HG03575 (cell line): ENCODE measurements at regions not wholly inside any gene's neighbourhood (a gene's known extent, or its start where the extent isn't known, plus 50 kb on each side); places are given as distances from the start of the nearest gene placed in this dataset.

Source experiments
- ATAC-seq: cut with Tn5 transposase; IDR thresholded peaks from one replicate; pipeline ENCODE4 v1.9.1; 2021; ENCODE audit not compliant: unreplicated experiment, insufficient number of reproducible peaks, low FRiP score; ENCODE audit errors: extremely low read depth

DNA sequence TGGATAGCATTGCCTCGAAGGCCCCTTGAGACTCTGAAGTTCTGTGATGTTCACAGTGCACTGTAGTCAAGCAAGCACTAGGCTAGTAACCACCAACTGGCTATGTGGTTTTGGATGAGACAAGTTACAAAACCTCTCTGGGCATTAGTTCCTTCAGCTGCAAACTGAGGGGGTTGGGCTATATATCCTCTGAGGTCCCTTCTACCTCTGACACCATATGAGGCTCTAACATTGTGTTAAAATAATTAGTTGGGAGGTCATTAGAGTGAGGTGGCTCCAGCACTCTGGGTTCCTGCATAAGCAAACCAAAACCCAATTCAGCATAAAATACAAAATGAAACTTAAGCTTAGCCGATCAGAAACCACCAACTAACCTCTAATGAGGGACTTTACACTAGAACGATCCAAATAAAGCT, 209.5 kb upstream of the LRRN1 start:
- ATAC-seq: no peak

DNA sequence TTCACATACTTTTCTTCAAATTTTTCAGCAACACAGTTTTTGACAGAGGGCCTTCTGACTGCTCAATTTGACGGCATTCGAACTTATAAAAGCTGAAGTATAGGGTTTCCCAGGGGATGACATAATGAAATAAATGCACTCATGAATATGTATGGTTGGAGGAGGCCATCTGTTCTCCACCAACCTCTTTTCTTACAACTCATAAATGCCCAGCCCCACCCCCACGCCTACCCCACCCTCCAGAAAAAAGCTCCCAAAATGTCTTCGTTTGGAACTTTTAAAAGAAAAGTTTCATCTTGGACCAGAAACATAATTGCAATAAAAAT, 211.6 kb upstream of the LRRN1 start:
- ATAC-seq: no peak

DNA sequence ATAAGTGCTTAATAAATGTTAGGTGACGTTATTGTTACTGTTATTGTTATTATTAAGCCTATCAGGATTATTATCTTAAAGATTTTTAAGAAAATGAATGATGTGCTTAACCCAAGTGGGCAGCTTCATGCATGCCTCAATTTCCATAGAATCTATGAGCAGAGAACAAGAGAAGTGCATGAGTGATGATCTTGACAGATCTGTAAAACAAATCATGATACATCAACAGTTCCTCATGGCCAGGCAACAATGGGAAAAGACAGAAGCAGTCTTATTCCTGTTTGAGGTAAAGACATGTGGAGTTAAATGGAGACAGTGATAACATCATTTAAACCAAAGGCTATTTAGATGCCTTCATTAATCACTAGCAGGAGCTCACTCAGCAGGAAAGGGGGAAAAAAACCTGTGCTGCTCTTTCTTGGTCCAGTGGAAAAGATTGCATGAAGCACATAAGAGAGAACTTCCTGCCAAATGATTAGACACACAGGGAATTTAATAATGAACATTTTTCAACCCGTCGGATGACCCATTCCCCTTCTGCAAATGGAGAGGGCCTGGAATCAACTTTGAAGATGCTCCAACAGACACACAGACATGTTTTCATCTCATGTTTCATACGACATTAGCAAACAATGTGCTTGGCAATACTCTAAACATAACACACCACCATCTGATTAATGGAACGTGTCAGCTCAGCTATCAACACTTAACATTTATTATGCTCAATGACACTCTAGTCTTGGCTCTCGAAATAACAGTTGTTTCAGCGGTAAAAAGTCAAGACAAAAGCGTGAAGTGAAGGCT, 212.2 kb upstream of the LRRN1 start:
- ATAC-seq: no peak

DNA sequence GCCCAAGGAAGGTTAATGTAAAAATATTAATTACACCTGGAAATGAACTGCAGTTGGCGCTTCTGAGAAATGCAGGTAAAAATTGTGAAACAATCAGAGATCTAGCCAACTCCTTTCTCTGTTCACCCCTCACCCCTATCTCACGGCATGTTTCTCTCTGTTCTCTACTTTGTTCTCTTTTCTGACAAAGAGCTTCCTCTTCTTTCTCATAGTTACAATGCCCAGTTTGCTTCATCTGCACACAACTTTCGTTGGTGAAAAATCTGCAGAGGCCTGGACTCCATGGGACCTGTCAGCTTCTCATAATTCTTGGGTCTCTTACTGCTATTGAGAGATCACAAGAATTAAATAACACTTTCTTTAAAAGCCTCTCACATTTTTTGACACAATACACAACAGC, 212.9 kb upstream of the LRRN1 start:
- no peak for ATAC-seq

DNA sequence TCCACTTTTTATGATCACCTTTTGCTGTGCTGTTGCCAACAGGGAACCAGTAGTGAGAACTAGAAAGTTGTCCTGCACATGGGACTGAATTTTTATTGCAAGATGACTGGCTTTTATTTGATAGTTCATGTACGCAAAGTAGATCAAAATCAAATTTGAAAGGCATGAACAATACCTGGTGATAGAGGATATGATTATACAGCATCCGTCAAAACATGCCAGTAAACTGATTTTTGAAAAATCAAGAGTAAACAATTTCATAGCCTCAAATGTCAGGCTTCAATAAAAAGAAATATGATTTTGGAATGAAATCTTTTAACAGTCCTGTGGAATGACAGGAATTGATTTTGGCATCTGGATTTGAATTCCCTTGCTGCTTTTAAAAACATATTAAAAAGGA, 219.6 kb upstream of the LRRN1 start:
- ATAC-seq: no peak

DNA sequence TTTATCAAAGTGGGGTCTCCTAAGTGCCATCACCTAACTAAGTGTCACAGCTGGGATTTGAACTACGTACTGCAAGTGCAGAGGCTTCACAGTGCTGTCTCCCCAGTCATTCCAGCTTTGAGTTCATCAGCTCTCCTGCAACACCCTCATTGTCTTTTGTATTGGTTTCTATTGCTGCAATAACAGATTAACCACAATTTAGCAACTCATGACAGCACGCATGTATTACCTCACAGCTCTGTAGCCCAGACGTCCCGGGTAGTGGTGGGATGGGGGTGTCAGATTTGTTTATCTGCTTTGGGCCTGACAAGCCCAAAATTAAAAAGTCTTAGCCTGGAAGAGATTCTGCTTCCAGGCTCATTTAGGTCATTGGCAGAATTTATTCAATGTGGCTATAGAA, 220.5 kb upstream of the LRRN1 start:
- ATAC-seq: no peak

DNA sequence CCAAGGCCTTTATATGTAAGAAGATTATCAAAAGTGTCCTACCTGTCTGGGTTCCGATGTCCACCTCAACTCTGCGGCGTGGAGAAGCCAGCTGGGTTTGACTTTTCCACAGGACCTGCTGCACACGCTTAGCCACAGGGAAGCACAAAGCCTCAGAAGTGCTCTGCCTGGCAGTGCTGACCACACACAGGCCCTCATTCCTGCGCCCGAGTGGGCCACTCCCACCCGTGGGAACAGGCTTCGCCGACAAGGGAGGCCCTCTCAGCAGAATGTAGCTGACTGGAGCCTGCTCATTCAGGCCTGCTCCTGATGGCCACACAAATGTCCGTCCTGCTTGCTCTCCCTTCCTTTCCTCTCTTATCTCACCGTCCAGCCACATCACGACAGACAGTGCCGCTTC, 221.4 kb upstream of the LRRN1 start:
- ATAC-seq: no peak

DNA sequence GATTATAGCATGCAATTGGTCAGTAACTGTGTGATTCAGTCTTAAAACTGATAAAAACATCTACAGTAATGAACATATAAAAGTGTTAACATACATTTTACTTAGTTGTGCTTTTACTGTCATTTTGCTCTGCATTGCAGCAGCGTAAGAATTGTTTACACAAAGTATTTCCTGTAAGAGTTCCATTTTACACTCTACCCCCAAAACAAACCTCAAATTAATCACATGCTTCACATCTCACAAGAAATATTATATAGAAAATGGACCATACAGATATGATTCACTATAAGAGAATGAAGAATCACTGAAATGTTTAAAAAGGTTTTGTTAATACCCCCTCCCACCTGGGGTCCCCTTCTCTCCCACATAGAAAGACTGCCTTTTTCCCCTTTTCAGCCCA, 225.9 kb upstream of the LRRN1 start:
- no peak for ATAC-seq

DNA sequence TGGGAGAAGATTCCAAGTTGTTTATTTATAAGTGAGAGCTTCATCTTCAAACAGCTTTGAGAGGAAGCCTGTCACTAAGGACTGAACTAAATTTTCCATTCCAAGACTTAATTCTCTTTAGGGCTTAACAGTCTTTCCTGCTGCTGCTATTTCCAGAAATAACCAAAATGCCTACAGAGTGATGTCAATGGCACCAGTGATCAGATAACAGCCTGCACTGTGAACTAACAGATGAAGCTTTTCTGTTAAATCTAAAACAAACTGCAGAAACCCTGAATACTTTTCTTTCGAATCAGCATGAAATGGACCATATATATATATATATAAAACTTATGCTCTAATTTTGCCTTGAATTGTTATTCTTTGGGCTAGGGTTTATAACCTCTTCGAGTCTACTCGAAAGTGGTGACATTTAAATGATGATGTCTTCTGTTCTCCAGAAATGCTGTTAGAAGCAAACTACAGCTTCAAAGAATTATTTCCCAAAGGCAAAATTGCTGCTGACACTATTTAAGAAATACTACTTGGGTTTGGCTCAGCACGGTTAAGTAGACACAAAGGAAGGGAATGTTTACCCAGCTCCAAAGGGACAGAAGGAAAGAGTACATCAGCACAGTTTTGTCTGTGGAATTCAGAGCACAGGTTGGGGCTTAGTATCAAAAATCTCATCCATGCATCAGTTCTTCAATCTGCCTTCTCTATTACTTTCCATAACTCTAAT, 238.5 kb upstream of the LRRN1 start:
- ATAC-seq: no peak

DNA sequence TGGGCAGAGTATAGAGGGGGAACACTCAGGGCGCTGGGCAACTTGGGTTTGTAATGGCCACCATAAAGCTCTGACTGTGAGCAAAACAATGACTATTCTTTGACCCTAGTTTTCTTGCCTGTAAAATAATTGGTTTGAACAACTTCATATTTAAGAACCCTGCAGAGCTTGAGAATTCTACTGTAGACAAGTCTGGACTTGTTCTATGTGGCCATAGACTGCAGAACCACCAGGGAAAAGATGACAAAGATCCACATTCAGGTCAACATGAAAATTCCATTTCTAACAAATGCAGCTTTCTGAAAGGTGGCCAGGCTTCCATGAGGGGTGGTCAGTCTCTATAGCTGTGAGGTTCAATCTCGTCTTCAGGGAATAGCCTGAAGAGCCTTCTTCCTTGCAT, 239.4 kb upstream of the LRRN1 start:
- no peak for ATAC-seq

DNA sequence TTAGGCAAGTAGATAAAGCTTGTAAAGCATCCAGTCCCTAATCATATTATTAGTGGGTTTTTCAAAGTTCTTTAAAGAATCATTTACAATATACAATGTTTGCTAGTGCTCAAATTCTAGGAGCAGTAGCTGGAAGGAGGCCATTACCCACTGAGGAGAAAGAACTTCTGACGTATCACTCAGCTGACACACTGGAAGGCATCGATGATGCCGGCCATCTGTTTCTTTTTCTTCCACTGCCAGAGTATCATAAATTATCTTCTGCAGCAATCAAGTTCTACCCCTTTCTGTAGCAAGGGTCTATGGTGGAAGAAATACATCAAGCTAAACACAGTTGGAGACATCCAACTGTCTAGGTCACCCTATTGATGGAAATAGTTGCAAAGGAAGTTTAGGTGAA, 243.2 kb upstream of the LRRN1 start:
- no peak for ATAC-seq

DNA sequence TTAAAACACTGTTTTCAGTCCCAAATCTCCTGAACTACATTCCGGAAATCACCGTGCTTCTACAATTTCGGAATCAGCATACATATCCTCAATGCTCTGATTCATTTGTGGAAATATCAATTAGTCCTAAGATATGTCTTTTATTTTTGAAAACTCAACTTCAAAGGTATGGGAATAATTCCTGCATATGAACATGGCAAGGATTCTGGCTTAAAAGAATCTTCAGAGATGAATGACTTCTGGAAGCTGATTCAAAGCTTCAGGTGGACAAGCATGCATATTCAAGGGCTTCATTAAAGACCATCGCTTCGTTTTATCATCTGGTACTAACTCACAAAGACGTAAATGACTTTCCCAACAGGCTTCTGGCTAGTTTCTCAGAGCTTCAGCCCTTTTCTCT, 246.0 kb upstream of the LRRN1 start:
- no peak for ATAC-seq

DNA sequence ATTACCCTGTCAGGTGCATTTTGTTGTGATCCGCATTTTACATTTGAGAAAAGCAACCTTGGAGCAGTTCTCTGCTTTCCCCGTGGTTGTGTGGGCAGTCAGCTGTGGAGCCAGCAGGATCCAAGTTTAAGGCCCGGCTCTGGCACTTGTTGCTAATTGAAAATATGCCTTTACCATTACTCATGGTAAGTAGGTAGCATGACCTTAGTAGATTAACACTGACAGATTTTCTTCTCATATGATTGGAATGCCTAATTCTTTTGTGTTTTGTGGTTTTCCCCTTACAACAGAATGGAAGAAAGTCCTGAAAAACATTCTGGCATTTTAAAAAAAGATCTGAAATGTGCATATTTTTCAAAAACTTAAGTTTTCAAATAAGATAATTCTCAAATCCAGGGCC, 246.5 kb upstream of the LRRN1 start:
- no peak for ATAC-seq

DNA sequence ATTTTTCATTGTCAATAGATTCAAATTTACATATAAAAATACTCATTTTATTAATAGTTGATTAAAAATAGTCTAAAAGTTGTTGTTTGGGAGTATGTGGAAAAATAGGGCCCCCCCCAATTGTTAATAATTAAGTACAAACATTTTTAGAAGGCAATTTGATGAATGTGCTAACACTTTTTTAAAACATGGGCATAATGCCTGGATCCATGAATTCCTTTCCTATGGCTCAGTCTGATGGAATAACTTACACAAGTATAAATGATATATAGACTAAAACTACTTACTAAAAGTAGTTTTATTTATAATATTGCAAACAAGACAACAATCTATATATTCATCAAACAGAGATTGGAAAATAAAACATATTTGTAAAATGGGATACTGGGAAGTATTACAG, 247.2 kb upstream of the LRRN1 start:
- no peak for ATAC-seq

DNA sequence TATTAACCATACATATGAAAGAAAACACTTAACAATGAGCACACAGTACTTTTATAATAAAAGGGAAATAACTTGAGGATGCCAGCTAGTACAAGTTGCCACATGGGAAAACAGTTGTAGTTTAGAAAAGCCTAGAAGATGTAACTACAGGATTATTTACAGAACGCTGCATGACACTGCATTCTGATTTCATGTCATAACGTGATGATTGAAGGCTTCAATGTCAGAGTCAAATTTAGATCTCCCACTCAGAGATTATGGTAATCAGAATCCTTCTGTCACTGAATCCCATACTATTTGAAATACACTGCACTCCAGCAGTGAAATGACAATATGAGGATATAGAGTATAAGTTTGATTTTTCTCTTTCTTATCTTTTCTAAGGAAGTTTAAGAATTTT, 253.9 kb upstream of the LRRN1 start:
- ATAC-seq: no peak

DNA sequence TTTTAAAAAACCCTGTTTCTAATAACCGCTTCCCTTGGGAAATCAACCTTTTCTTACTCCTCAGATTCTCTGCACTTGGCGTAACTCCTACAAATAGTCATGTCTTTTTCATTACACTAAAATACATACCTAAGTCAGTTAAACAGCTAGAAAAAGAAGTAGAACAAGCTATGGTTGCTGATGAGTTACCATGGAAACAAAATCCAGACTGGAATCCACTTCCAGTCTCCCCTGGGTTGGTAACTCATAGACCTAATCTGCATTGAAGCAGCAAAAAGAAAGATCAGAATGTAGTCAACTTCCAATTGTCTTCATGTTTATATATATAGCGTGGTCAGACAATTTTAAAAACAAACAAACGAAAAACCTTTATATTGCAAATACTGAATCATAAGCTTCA, 260.8 kb upstream of the LRRN1 start:
- ATAC-seq: no peak

DNA sequence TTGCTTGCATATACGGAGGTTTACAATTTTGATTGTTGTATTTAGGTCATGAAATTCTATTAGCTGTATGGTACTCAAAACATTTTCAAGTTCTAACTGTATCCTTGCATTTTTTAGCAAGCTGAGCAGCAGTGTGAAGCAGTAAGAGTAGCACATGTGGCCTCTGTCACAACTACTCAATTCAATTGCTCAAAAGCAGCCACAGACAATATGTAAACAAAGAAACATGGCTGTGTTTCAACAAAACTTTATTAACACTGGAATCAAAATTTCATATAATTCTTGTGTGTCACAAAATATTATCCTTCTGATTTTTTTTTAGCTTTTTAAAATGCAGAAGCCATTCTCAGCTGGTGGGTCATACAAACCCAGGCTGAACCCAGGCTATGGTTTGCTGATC, 266.7 kb upstream of the LRRN1 start:
- ATAC-seq: no peak

DNA sequence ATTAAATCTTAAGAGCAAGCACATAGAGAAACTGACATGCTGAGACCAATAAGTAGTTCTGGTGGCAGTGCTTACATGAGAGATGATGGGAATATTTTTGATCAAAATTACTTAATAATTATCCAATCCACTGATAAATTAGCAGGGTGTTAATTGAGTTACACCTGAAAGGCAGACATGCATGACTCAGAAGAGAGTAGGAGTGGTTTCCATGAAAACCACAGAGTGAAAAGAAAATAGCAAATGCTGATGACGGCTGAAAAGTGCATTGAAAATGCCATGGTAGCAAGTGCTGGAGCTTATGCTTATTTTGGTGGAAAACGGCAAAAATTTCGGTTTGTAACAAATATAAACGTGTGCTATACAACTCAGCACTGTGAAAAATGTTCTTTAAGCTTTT, 267.8 kb upstream of the LRRN1 start:
- no peak for ATAC-seq

DNA sequence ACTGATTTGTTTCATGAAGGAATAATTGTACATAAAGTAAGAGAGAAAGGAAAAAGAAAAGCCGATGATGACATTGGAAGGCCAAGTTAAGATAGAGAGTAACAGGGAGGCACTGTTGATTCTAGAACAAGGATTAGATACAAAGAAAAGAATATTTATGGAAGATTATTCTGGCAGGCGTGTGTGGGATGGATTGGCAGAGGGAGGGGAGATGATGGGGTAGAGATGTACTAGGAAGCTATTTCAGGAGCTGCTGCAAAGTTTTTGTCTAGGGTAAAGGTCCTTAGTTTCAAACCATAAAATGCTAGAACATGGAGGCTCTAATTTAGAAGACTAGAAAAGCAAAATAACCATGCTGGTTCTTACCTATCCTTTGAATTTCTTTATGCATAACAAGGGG, 280.0 kb upstream of the LRRN1 start:
- ATAC-seq: no peak

DNA sequence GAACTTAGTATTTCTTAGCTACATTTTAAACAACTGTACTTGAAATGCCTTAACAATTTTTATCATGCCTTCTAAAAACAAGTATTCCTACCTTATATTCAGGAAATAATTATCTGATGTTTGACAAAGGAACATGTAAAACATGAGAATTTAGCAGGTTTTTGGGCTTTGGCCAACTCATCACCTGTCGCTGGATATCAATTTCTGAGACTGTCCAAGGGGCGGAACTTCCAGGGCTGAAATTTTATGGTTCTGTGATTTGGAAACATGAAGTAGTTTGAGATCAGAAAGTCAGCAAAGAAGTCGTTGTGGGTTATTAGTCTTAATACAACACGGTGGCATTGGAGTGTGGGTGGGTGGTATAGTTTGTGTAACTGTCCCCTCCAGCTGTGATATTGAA, 282.2 kb upstream of the LRRN1 start:
- ATAC-seq: no peak

DNA sequence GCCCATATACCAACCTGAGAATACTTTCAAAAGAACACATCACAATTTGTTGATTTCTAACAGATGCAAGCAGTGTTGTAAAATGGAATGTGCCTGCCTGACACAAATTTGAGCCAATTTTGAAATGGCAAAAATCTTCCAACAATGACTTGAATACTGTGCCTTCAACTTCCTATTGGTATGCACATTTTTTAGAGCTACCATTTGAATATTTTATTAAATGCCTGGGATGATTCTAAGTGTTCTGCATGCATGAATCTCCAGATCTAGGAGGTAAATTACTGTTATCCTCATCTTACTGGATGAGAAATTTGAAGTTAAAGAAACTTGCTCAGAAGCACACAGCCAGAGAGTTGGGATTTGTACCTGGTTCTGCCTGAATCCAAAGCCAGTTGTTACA, 282.8 kb upstream of the LRRN1 start:
- ATAC-seq: no peak
